Adrenal gland (tissue), 9 donors: ENCODE measurements at regions not wholly inside any gene's neighbourhood (a gene's known extent, or its start where the extent isn't known, plus 50 kb on each side); places are given as distances from the start of the nearest gene placed in this dataset.

ENCODE experiments used
- DNase-seq, 7 donors: peaks; one replicate each; pipeline ENCODE4 v3.0.0-alpha.2; 2019 to 2020
- H3K27ac ChIP-seq, 5 donors: fragments of 200-600 bp; sonication (generic) in 4 of 5; 1 replicate in 3 of 5; 2 replicates in 2 of 5; pipeline versions ENCODE4 v1.5.1 to v1.8.0; 2016 to 2020; ENCODE audit warnings: mild to moderate bottlenecking in 1 of 5
- H3K27me3 ChIP-seq: fragments of 200-600 bp; 2 replicates; pipeline ENCODE4 v1.8.0; 2021
- H3K36me3 ChIP-seq, 2 donors: fragments of 200-600 bp; replicated peaks in 1 of 2; 1 replicate in 1 of 2; 2 replicates in 1 of 2; pipeline versions ENCODE4 v1.5.1 to v1.8.0; 2018 to 2022
- H3K4me1 ChIP-seq, 2 donors: fragments of 200-600 bp; replicated peaks in 1 of 2; 1 replicate in 1 of 2; 2 replicates in 1 of 2; pipeline versions ENCODE4 v1.5.1 to v1.8.0; 2018 to 2021
- H3K4me3 ChIP-seq, 4 donors: fragments of 200-600 bp; sonication (generic) in 3 of 4; one replicate each; pipeline ENCODE4 v1.5.1; 2016 to 2018
- H3K9me3 ChIP-seq, 3 donors: fragments of 200-600 bp; sonication (generic) in 1 of 3; replicated peaks in 1 of 3; 1 replicate in 2 of 3; 2 replicates in 1 of 3; pipeline versions ENCODE4 v1.5.1 to v1.8.0; 2016 to 2021
- CTCF ChIP-seq, 6 experiments: fragments of 450-650 bp in 4 of 6; fragments of 200-600 bp in 2 of 6; sonication (generic) in 1 of 6; IDR thresholded peaks; 1 replicate in 5 of 6; 2 replicates in 1 of 6; pipeline versions ENCODE4 v1.5.1 to v1.8.0; 2016 to 2021; ENCODE audit warnings: antibody characterized with exemption in 6 of 6, mild to moderate bottlenecking in 2 of 6, moderate library complexity in 1 of 6
- POLR2A ChIP-seq, 2 donors: fragments of 450-650 bp; IDR thresholded peaks; one replicate each; pipeline ENCODE4 v1.6.1; 2017; ENCODE audit warnings: antibody characterized with exemption in 2 of 2, mild to moderate bottlenecking in 2 of 2, moderate library complexity in 1 of 2
- WGBS, 4 donors: extraction: QIAGEN DNeasy Blood & Tissue Kit in 2 of 4; methylation state at CpG; one replicate each; pipeline versions ENCODE4 v1.1.5 to v1.1.7; 2013 to 2017; 5-methylcytosine and 5-hydroxymethylcytosine counted together
- intact Hi-C, 2 donors: fragments of 100-400 bp; cut with DNase I; formaldehyde crosslinking; loops; one replicate each; pipeline versions ENCODE4 v1.14.1 to v1.15.0; 2022 to 2023
- donor health status: healthy with polysubstance abuse.
- donor health status: Bipolar disorder and iron deficiency.
- donor health status: DM: yes; HTN: yes; CAD: no.
- donor health status: DM: no; HTN: no; CAD: no.
- donor health status: DM: no; HTN: no; CAD: no.

- Histone ChIP-seq H3K9me3 (no peaks in the 10 kb centered on the region), H3K36me3 (no peaks in the 10 kb centered on the region), H3K27me3 (no peaks in the 10 kb centered on the region), H3K4me3 (no peak overlapping the region), H3K4me1 (no peaks in the 10 kb centered on the region), H3K27ac (no peak overlapping the region)
- TF ChIP-seq POLR2A (IDR thresholded peaks at IDR 0.05) (no peak), CTCF (IDR thresholded peaks at IDR 0.05) (no peak)
- no peak for DNase-seq
- intact Hi-C loops = no loop called here
- WGBS, 4 donors = 11 to 21% (median 18%) methylated on average over 4 of the region's 4 CpGs
Observed at GRCh38 chr10:109474812-109475211, 448.5 kb downstream of the XPNPEP1 start.

GRCh38 chr10:109474261-109474660 is 449.1 kb downstream of the XPNPEP1 start:
- Histone ChIP-seq H3K9me3 (no peaks in the 10 kb centered on the region), H3K4me1 (no peaks in the 10 kb centered on the region), H3K27me3 (no peaks in the 10 kb centered on the region), H3K27ac (no peak overlapping the region), H3K4me3 (no peak overlapping the region), H3K36me3 (no peaks in the 10 kb centered on the region)
- intact Hi-C loops = no loop called here
- no peak for DNase-seq
- WGBS, 4 donors = 33 to 38% (median 35%) methylated on average over 4 of the region's 4 CpGs
- no peak for TF ChIP-seq POLR2A (IDR thresholded peaks at IDR 0.05)
- TF ChIP-seq CTCF (IDR thresholded peaks at IDR 0.05) = no peak

GRCh38 chr10:109467551-109467950 is 455.8 kb downstream of the XPNPEP1 start:
- H3K27ac ChIP-seq = no peak overlapping the region
- TF ChIP-seq CTCF (IDR thresholded peaks at IDR 0.05) = no peak
- WGBS, 4 donors = 69 to 76% (median 72%) methylated on average over 2 of the region's 2 CpGs
- H3K27me3 ChIP-seq = no peaks in the 10 kb centered on the region
- DNase-seq = no peak
- H3K9me3 ChIP-seq = no peaks in the 10 kb centered on the region
- no peaks in the 10 kb centered on the region for H3K4me1 ChIP-seq
- H3K4me3 ChIP-seq = no peak overlapping the region
- intact Hi-C loops = no loop called here
- H3K36me3 ChIP-seq = no peaks in the 10 kb centered on the region

- no peak for DNase-seq
- H3K4me3 ChIP-seq = no peak overlapping the region
- H3K9me3 ChIP-seq = no peaks in the 10 kb centered on the region
- no peaks in the 10 kb centered on the region for H3K4me1 ChIP-seq
- no peak for TF ChIP-seq POLR2A (IDR thresholded peaks at IDR 0.05)
- TF ChIP-seq CTCF (IDR thresholded peaks at IDR 0.05) = no peak
- H3K27ac ChIP-seq = no peak overlapping the region
- H3K36me3 ChIP-seq = no peaks in the 10 kb centered on the region
- intact Hi-C loops = no loop called here
- 71 to 79% (median 76%) methylated on average over 3 of the region's 3 CpGs for WGBS, 4 donors
- no peaks in the 10 kb centered on the region for H3K27me3 ChIP-seq
Observed at GRCh38 chr10:109464949-109465348, 458.4 kb downstream of the XPNPEP1 start.
